Liver (tissue), 3 donors: ENCODE measurements at regions not wholly inside any gene's neighbourhood (a gene's known extent, or its start where the extent isn't known, plus 50 kb on each side); places are given as distances from the start of the nearest gene placed in this dataset.

Source experiments
- CTCF ChIP-seq: fragments of 150-350 bp; IDR thresholded peaks from 2 replicates; pipeline ENCODE4 v1.5.1; 2017; ENCODE audit warnings: improper control_type of control experiment, low read depth, low read length; ENCODE audit not compliant: missing input control
- JUND ChIP-seq, 2 donors: IDR thresholded peaks; 2 replicates each; pipeline ENCODE4 v1.6.1; 2016; ENCODE audit warnings: antibody characterized with exemption in 2 of 2
- MAX ChIP-seq: IDR thresholded peaks from 2 replicates; pipeline ENCODE4 v1.6.1; 2016; ENCODE audit warnings: antibody characterized with exemption
- NR2F2 ChIP-seq: IDR thresholded peaks from 2 replicates; pipeline ENCODE4 v1.6.1; 2016; ENCODE audit warnings: antibody characterized with exemption
- RAD21 ChIP-seq, 2 donors: IDR thresholded peaks; 2 replicates each; pipeline ENCODE4 v1.6.1; 2016; ENCODE audit warnings: antibody characterized with exemption in 2 of 2, mild to moderate bottlenecking in 2 of 2
- RXRA ChIP-seq, 2 donors: IDR thresholded peaks; 2 replicates each; pipeline ENCODE4 v1.6.1; 2017 to 2018; ENCODE audit warnings: antibody characterized with exemption in 2 of 2, mild to moderate bottlenecking in 1 of 2
- donor health status: healthy.
- donor health status: healthy.

- TF ChIP-seq CTCF = no peak
- no peak for TF ChIP-seq JUND (IDR thresholded peaks at IDR 0.05)
- no peak for TF ChIP-seq NR2F2
- no peak for TF ChIP-seq RAD21 (IDR thresholded peaks at IDR 0.05)
- no peak for TF ChIP-seq RXRA (IDR thresholded peaks at IDR 0.05)
- no peak for TF ChIP-seq MAX
Measured at GRCh38 chr4:181739031-181739430, 504.2 kb upstream of the TENM3 start.
